OCI-LY7 (cell line): ENCODE measurements at regions not wholly inside any gene's neighbourhood (a gene's known extent, or its start where the extent isn't known, plus 50 kb on each side); places are given as distances from the start of the nearest gene placed in this dataset.

Experiments
- BruUV-seq: library from RNA; stranded (reverse); fragments of 400-500 nt; replicated peaks from 2 replicates; lab custom pipeline; 2021; lab: Mats Ljungman, UMichigan
- CTCF ChIA-PET: fragments of 300-600 bp; sonication (Branson Sonifier 250); formaldehyde crosslinking; loops from one replicate; lab custom pipeline; 2022; ENCODE audit warnings: antibody characterized with exemption; ENCODE audit not compliant: unreplicated experiment; lab: Charles Lee
- POLR2A ChIA-PET: fragments of 300-600 bp; sonication (Branson Sonifier 250); formaldehyde crosslinking; loops from one replicate; lab custom pipeline; 2022; ENCODE audit warnings: antibody characterized with exemption; lab: Charles Lee
- DNase-seq: peaks from one replicate; pipeline ENCODE4 v3.0.0-alpha.2; 2015; ENCODE audit warnings: low spot score
- H2AFZ ChIP-seq: fragments of 200-600 bp; sonication (generic), shearing (Covaris generic); 2 replicates; pipeline ENCODE4 v1.6.1; 2014; ENCODE audit warnings: mild to moderate bottlenecking, antibody characterized with exemption, low read length, moderate library complexity
- H3K27ac ChIP-seq: fragments of 200-600 bp; sonication (generic); 2 replicates; pipeline ENCODE4 v1.5.1; 2014; ENCODE audit warnings: mixed run types, low read depth, mild to moderate bottlenecking, moderate library complexity, low read length, inconsistent platforms; ENCODE audit not compliant: poor library complexity, severe bottlenecking
- H3K36me3 ChIP-seq: fragments of 200-600 bp; sonication (generic); 2 replicates; pipeline ENCODE4 v1.6.1; 2014; ENCODE audit warnings: mild to moderate bottlenecking, antibody characterized with exemption, low read length, moderate library complexity, mixed read lengths; ENCODE audit not compliant: insufficient read depth
- H3K4me1 ChIP-seq: fragments of 200-600 bp; sonication (generic); 2 replicates; pipeline ENCODE4 v1.5.1; 2014; ENCODE audit warnings: mild to moderate bottlenecking, low read length; ENCODE audit not compliant: insufficient read depth, poor library complexity, severe bottlenecking
- H3K4me2 ChIP-seq: fragments of 200-600 bp; sonication (generic); 2 replicates; pipeline ENCODE4 v1.6.1; 2014; ENCODE audit warnings: mild to moderate bottlenecking, low read length
- H3K4me3 ChIP-seq: fragments of 200-600 bp; sonication (generic); 2 replicates; pipeline ENCODE4 v1.5.1; 2014; ENCODE audit warnings: mild to moderate bottlenecking, low read depth, low read length; ENCODE audit not compliant: poor library complexity, severe bottlenecking
- H3K79me2 ChIP-seq: fragments of 200-600 bp; sonication (generic); 2 replicates; pipeline ENCODE4 v1.6.1; 2016; ENCODE audit warnings: low read depth, mild to moderate bottlenecking, low read length, moderate library complexity, mixed read lengths; ENCODE audit not compliant: insufficient read depth
- H3K9me2 ChIP-seq: fragments of 200-600 bp; sonication (generic); 2 replicates; pipeline ENCODE4 v1.6.1; 2016; ENCODE audit warnings: mild to moderate bottlenecking, low read length, mixed read lengths; ENCODE audit not compliant: insufficient read depth
- H3K9me3 ChIP-seq: fragments of 200-600 bp; sonication (generic); 2 replicates; pipeline ENCODE4 v1.6.1; 2014; ENCODE audit warnings: mild to moderate bottlenecking, mixed run types, low read length, mixed read lengths
- H4K20me1 ChIP-seq: fragments of 200-600 bp; sonication (generic); 2 replicates; pipeline ENCODE4 v1.6.1; 2014; ENCODE audit warnings: mild to moderate bottlenecking, antibody characterized with exemption, low read length, moderate library complexity, mixed read lengths; ENCODE audit not compliant: insufficient read depth
- CTCF ChIP-seq: fragments of 200-600 bp; sonication (generic); conservative IDR thresholded peaks from 2 replicates; pipeline ENCODE4 v1.5.1; 2014; ENCODE audit warnings: mild to moderate bottlenecking, antibody characterized with exemption, low read length, moderate library complexity, mixed read lengths
- EZH2phosphoT487 ChIP-seq: fragments of 200-600 bp; sonication (generic); IDR thresholded peaks from 2 replicates; pipeline ENCODE4 v1.6.1; 2018; ENCODE audit warnings: low read depth, borderline replicate concordance, mild to moderate bottlenecking, mixed run types, antibody characterized with exemption, low read length, moderate library complexity, mixed read lengths
- intact Hi-C: fragments of 100-400 bp; cut with micrococcal nuclease; formaldehyde crosslinking; loops from one replicate; pipeline ENCODE4 v1.10.0; 2022; ENCODE audit not compliant: unreplicated experiment

- Histone ChIP-seq H3K9me2 (no peaks in the 10 kb centered on the region), H4K20me1 (no peaks in the 10 kb centered on the region), H3K9me3 (no peaks in the 10 kb centered on the region), H3K4me3 (no peak overlapping the region), H3K36me3 (no peaks in the 10 kb centered on the region), H3K4me1 (no peaks in the 10 kb centered on the region), H3K79me2 (no peaks in the 10 kb centered on the region), H2AFZ (no peak overlapping the region), H3K4me2 (no peak overlapping the region), H3K27ac (no peak overlapping the region)
- no peak for DNase-seq
- ChIA-PET CTCF (no interaction called here), POLR2A (no interaction called here)
- intact Hi-C loops = no loop called here
- BruUV-seq = no TSS peak
- TF ChIP-seq CTCF = no peak
- no peak for TF ChIP-seq EZH2phosphoT487
Measured at GRCh38 chr5:120872297-120872696, 408.2 kb downstream of the PRR16 start.

GRCh38 chr5:120873083-120873482 is 409.0 kb downstream of the PRR16 start:
- no peak for TF ChIP-seq EZH2phosphoT487
- no peak for TF ChIP-seq CTCF
- H3K79me2 ChIP-seq = no peaks in the 10 kb centered on the region
- no peaks in the 10 kb centered on the region for H4K20me1 ChIP-seq
- ChIA-PET CTCF (no interaction called here), POLR2A (no interaction called here)
- H3K4me3 ChIP-seq = no peak overlapping the region
- no peak overlapping the region for H3K4me2 ChIP-seq
- H3K36me3 ChIP-seq = no peaks in the 10 kb centered on the region
- no peak overlapping the region for H3K27ac ChIP-seq
- BruUV-seq = no TSS peak
- H3K9me3 ChIP-seq = no peaks in the 10 kb centered on the region
- no peaks in the 10 kb centered on the region for H3K9me2 ChIP-seq
- intact Hi-C loops = no loop called here
- no peak overlapping the region for H2AFZ ChIP-seq
- H3K4me1 ChIP-seq = no peaks in the 10 kb centered on the region
- DNase-seq = no peak

GRCh38 chr5:120874081-120874862 is 410.2 kb downstream of the PRR16 start:
- no peak for DNase-seq
- ChIA-PET CTCF (no interaction called here), POLR2A (no interaction called here)
- intact Hi-C loops = no loop called here
- no peak overlapping the region for H3K4me2 ChIP-seq
- BruUV-seq = no TSS peak
- H3K9me2 ChIP-seq = no peaks in the 10 kb centered on the region
- H3K9me3 ChIP-seq = no peaks in the 10 kb centered on the region
- TF ChIP-seq CTCF (no peak), EZH2phosphoT487 (no peak)
- no peaks in the 10 kb centered on the region for H3K36me3 ChIP-seq
- H3K4me1 ChIP-seq = no peaks in the 10 kb centered on the region
- no peak overlapping the region for H3K4me3 ChIP-seq
- no peak overlapping the region for H3K27ac ChIP-seq
- H2AFZ ChIP-seq = no peak overlapping the region
- H3K79me2 ChIP-seq = no peaks in the 10 kb centered on the region
- no peaks in the 10 kb centered on the region for H4K20me1 ChIP-seq
